ENCODE measurements at regions not wholly inside any gene's neighbourhood (a gene's known extent, or its start where the extent isn't known, plus 50 kb on each side); places are given as distances from the start of the nearest gene placed in this dataset.

GRCh38 chr7:80018941-80019808 lies 115.5 kb upstream of the GNAI1 start:
- Histone ChIP-seq H3K79me2 (ENCODE audit: insufficient read depth) (no peaks in the 10 kb centered on the region), H3K27me3 (replicated peaks; ENCODE audit: insufficient read depth) (no peaks in the 10 kb centered on the region), H3K4me2 (ENCODE audit: unreplicated experiment) (peak overlapping the region; percentile 13), H3K4me1 (ENCODE audit: insufficient read depth) (peaks cover 21% of the 10 kb centered on the region), H3K9me3 (ENCODE audit: low read depth) (no peaks in the 10 kb centered on the region), H3K9ac (no peak overlapping the region), H2AFZ (peak overlapping the region; percentile 64), H3K27ac (no peak overlapping the region), H3K4me3 (no peak overlapping the region), H3K9me2 (ENCODE audit: insufficient read depth) (no peaks in the 10 kb centered on the region), H3K36me3 (ENCODE audit: low read depth) (no peaks in the 10 kb centered on the region), H3F3A (ENCODE audit: insufficient read depth) (peaks cover 6% of the 10 kb centered on the region; the same call in 1 of the 2 replicates), H4K20me1 (ENCODE audit: insufficient read depth) (no peaks in the 10 kb centered on the region)
- TF ChIP-seq EZH2phosphoT487 (IDR thresholded peaks at IDR 0.05; ENCODE audit: insufficient read depth, low read depth) (no peak), EZH2 (IDR thresholded peaks at IDR 0.05; ENCODE audit: insufficient read depth, poor library complexity, severe bottlenecking) (no peak)
- peak; percentile 56 for DNase-seq
- in situ Hi-C loops (cut with MboI) = no loop called here
- 33 to 35% methylated on average over 9 of the region's 9 CpGs for WGBS, 2 experiments (ENCODE audit: low coverage in 1 of 2, low lambda C conversion rate in 2 of 2, missing lambda C conversion rate in 2 of 2)

- no peaks in the 10 kb centered on the region for H3K9me2 ChIP-seq (ENCODE audit: insufficient read depth)
- H3K4me2 ChIP-seq (ENCODE audit: unreplicated experiment) = peak overlapping the region; percentile 16
- H3K79me2 ChIP-seq (ENCODE audit: insufficient read depth) = no peaks in the 10 kb centered on the region
- WGBS, 2 experiments (ENCODE audit: low coverage in 1 of 2, low lambda C conversion rate in 2 of 2, missing lambda C conversion rate in 2 of 2) = 47% methylated on average over 2 of the region's 2 CpGs
- H2AFZ ChIP-seq = peak overlapping the region; percentile 55
- H3K27me3 ChIP-seq (replicated peaks; ENCODE audit: insufficient read depth) = no peaks in the 10 kb centered on the region
- H3K9me3 ChIP-seq (ENCODE audit: low read depth) = no peaks in the 10 kb centered on the region
- H3K27ac ChIP-seq = no peak overlapping the region
- peak; percentile 57 for DNase-seq
- peaks cover 21% of the 10 kb centered on the region for H3K4me1 ChIP-seq (ENCODE audit: insufficient read depth)
- H3K9ac ChIP-seq = no peak overlapping the region
- peaks cover 6% of the 10 kb centered on the region; the same call in 1 of the 2 replicates for H3F3A ChIP-seq (ENCODE audit: insufficient read depth)
- H4K20me1 ChIP-seq (ENCODE audit: insufficient read depth) = no peaks in the 10 kb centered on the region
- in situ Hi-C loops (cut with MboI) = no loop called here
- TF ChIP-seq EZH2phosphoT487 (IDR thresholded peaks at IDR 0.05; ENCODE audit: insufficient read depth, low read depth) (no peak), EZH2 (IDR thresholded peaks at IDR 0.05; ENCODE audit: insufficient read depth, poor library complexity, severe bottlenecking) (no peak)
- H3K36me3 ChIP-seq (ENCODE audit: low read depth) = no peaks in the 10 kb centered on the region
- no peak overlapping the region for H3K4me3 ChIP-seq
Observed at GRCh38 chr7:80017101-80017698, 117.4 kb upstream of the GNAI1 start.

DNA sequence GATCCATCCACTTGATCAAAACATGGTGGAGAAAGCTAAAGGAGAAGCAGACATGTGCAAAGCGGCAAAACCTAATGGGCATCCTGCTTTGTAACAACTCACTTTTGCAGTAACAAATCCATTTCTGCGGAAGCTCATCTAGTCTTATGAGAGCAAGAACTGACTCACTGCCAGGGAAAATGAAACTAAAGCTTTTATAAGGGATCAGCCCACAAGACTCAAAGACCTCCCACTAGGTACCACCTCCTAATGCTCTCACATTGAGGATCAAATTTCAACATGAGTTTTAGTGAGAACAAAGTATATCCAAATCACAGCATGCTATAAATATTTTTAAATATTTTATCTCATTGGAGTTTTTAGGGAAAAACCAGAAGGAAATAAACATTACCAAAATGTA lies 120.1 kb upstream of the GNAI1 start:
- H3F3A ChIP-seq (ENCODE audit: insufficient read depth) = peaks cover 6% of the 10 kb centered on the region; the same call in 1 of the 2 replicates
- TF ChIP-seq EZH2phosphoT487 (IDR thresholded peaks at IDR 0.05; ENCODE audit: insufficient read depth, low read depth) = no peak
- no peak for TF ChIP-seq EZH2 (IDR thresholded peaks at IDR 0.05; ENCODE audit: insufficient read depth, poor library complexity, severe bottlenecking)
- peak; percentile 10 for DNase-seq
- no peak overlapping the region for H3K27ac ChIP-seq
- H2AFZ ChIP-seq = peak overlapping the region; percentile 12; the same call in 1 of the 2 replicates
- H3K9ac ChIP-seq = no peak overlapping the region
- in situ Hi-C loops (cut with MboI) = no loop called here
- no peaks in the 10 kb centered on the region for H3K36me3 ChIP-seq (ENCODE audit: low read depth)
- no peaks in the 10 kb centered on the region for H3K9me2 ChIP-seq (ENCODE audit: insufficient read depth)
- 98 to 100% methylated on average over 2 of the region's 2 CpGs for WGBS, 2 experiments (ENCODE audit: low coverage in 1 of 2, low lambda C conversion rate in 2 of 2, missing lambda C conversion rate in 2 of 2)
- peaks cover 21% of the 10 kb centered on the region for H3K4me1 ChIP-seq (ENCODE audit: insufficient read depth)
- no peaks in the 10 kb centered on the region for H3K79me2 ChIP-seq (ENCODE audit: insufficient read depth)
- no peak overlapping the region for H3K4me2 ChIP-seq (ENCODE audit: unreplicated experiment)
- no peak overlapping the region for H3K4me3 ChIP-seq
- no peaks in the 10 kb centered on the region for H3K27me3 ChIP-seq (replicated peaks; ENCODE audit: insufficient read depth)
- H3K9me3 ChIP-seq (ENCODE audit: low read depth) = no peaks in the 10 kb centered on the region
- H4K20me1 ChIP-seq (ENCODE audit: insufficient read depth) = no peaks in the 10 kb centered on the region

- Histone ChIP-seq H3K36me3 (ENCODE audit: low read depth) (no peaks in the 10 kb centered on the region), H3K27ac (no peak overlapping the region), H3F3A (ENCODE audit: insufficient read depth) (no peaks in the 10 kb centered on the region), H3K4me1 (ENCODE audit: insufficient read depth) (peaks cover 5% of the 10 kb centered on the region), H3K27me3 (replicated peaks; ENCODE audit: insufficient read depth) (no peaks in the 10 kb centered on the region), H3K79me2 (ENCODE audit: insufficient read depth) (no peaks in the 10 kb centered on the region), H3K9ac (no peak overlapping the region), H3K9me2 (ENCODE audit: insufficient read depth) (no peaks in the 10 kb centered on the region), H4K20me1 (ENCODE audit: insufficient read depth) (no peaks in the 10 kb centered on the region), H2AFZ (0 out of 2 replicates have a peak overlapping the region, but pooled peaks have one; percentile 6), H3K4me2 (ENCODE audit: unreplicated experiment) (no peak overlapping the region), H3K9me3 (ENCODE audit: low read depth) (no peaks in the 10 kb centered on the region), H3K4me3 (no peak overlapping the region)
- in situ Hi-C loops (cut with MboI) = no loop called here
- 24 to 33% methylated on average over 1 of the region's 1 CpG for WGBS, 2 experiments (ENCODE audit: low coverage in 1 of 2, low lambda C conversion rate in 2 of 2, missing lambda C conversion rate in 2 of 2)
- TF ChIP-seq EZH2 (IDR thresholded peaks at IDR 0.05; ENCODE audit: insufficient read depth, poor library complexity, severe bottlenecking) = no peak
- TF ChIP-seq EZH2phosphoT487 (IDR thresholded peaks at IDR 0.05; ENCODE audit: insufficient read depth, low read depth) = no peak
- no peak for DNase-seq
Observed at GRCh38 chr7:80008039-80008438, 126.6 kb upstream of the GNAI1 start.

All from GM23248 (cell line).